Activated CD8-positive, alpha-beta T cell treated with anti-CD3 and anti-CD28 coated beads, Interleukin-2, amount 10 ng/mL, durations not matched to agents 7 days and 5 days (primary cell): ENCODE measurements at regions not wholly inside any gene's neighbourhood (a gene's known extent, or its start where the extent isn't known, plus 50 kb on each side); places are given as distances from the start of the nearest gene placed in this dataset.

Experiments used
- ATAC-seq: fragments of 150-1000 bp; cut with Tn5 transposase; one replicate; pipeline ENCODE4 v1.10.0; 2021; ENCODE audit warnings: moderate library complexity
- CTCF ChIA-PET: fragments of 350-600 bp; sonication (Branson Sonifier 250); formaldehyde crosslinking; loops from one replicate; lab custom pipeline; 2021; ENCODE audit warnings: antibody characterized with exemption; lab: Charles Lee
- POLR2A ChIA-PET: fragments of 350-600 bp; sonication (Branson Sonifier 250); formaldehyde crosslinking; loops from one replicate; lab custom pipeline; 2021; ENCODE audit warnings: antibody characterized with exemption; lab: Charles Lee
- DNase-seq: peaks from one replicate; pipeline ENCODE4 v3.0.0-alpha.2; 2020
- H3K27ac Mint-ChIP-seq: one replicate; pipeline ENCODE4 v1.8.0; 2021; ENCODE audit warnings: mild to moderate bottlenecking, mixed read lengths
- H3K27me3 Mint-ChIP-seq: one replicate; pipeline ENCODE4 v1.8.0; 2021; ENCODE audit warnings: low read depth, mixed read lengths
- H3K36me3 Mint-ChIP-seq: one replicate; pipeline ENCODE4 v1.8.0; 2021; ENCODE audit warnings: low read depth, mixed read lengths
- H3K4me1 Mint-ChIP-seq: one replicate; pipeline ENCODE4 v1.8.0; 2021; ENCODE audit warnings: low read depth, mixed read lengths
- H3K4me3 Mint-ChIP-seq: one replicate; pipeline ENCODE4 v1.8.0; 2021; ENCODE audit warnings: mild to moderate bottlenecking, mixed read lengths
- H3K9me3 Mint-ChIP-seq: one replicate; pipeline ENCODE4 v1.8.0; 2022; ENCODE audit warnings: mixed read lengths; ENCODE audit not compliant: insufficient read depth

- Mint-ChIP-seq H3K4me3 (no peak overlapping the region), H3K4me1 (no peaks in the 10 kb centered on the region), H3K27me3 (no peaks in the 10 kb centered on the region), H3K9me3 (peaks cover 6% of the 10 kb centered on the region), H3K27ac (no peak overlapping the region), H3K36me3 (no peaks in the 10 kb centered on the region)
- DNase-seq = no peak
- CTCF ChIA-PET = no interaction called here
- POLR2A ChIA-PET = no interaction called here
- ATAC-seq = no peak
Measured at GRCh38 chr1:81115422-81115821, 685.3 kb upstream of the ADGRL2 start.

DNA sequence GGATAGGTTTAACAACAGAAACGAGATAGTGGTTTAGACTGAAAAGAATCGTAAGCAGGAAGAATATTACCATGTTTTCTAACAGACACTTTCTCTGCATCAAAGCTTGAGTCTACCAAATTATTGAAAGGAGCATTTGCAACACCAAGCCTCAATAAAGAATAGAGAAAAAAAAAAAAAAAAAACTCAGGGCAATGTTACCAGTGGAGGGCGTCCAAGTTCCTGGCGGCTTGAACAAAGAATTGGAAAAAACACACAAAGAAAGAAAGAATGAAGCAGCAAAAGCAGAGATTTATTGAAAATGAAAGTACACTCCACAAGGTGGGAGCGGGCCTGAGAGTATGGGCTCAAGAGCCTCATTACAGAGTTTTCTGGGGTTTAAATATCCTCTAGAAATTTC lies 686.5 kb upstream of the ADGRL2 start:
- Mint-ChIP-seq H3K4me1 (no peaks in the 10 kb centered on the region), H3K27ac (no peak overlapping the region), H3K27me3 (no peaks in the 10 kb centered on the region), H3K9me3 (peaks cover 9% of the 10 kb centered on the region), H3K4me3 (no peak overlapping the region), H3K36me3 (no peaks in the 10 kb centered on the region)
- ChIA-PET POLR2A (no interaction called here), CTCF (no interaction called here)
- ATAC-seq (no peak), DNase-seq (no peak)

- no peaks in the 10 kb centered on the region for H3K4me1 Mint-ChIP-seq
- CTCF ChIA-PET = no interaction called here
- no peak for ATAC-seq
Measured at GRCh38 chr1:81113688-81114087, 687.0 kb upstream of the ADGRL2 start.

GRCh38 chr1:81111818-81112217 lies 688.9 kb upstream of the ADGRL2 start:
- H3K27ac Mint-ChIP-seq = no peak overlapping the region
- H3K27me3 Mint-ChIP-seq = no peaks in the 10 kb centered on the region
- H3K4me3 Mint-ChIP-seq = no peak overlapping the region
- peaks cover 14% of the 10 kb centered on the region for H3K9me3 Mint-ChIP-seq
- POLR2A ChIA-PET = no interaction called here
- no peaks in the 10 kb centered on the region for H3K4me1 Mint-ChIP-seq
- CTCF ChIA-PET = no interaction called here
- ATAC-seq (no peak), DNase-seq (no peak)
- no peaks in the 10 kb centered on the region for H3K36me3 Mint-ChIP-seq

More at GRCh38 chr1:81113688-81114087, 687.0 kb upstream of the ADGRL2 start:
- H3K36me3 Mint-ChIP-seq = no peaks in the 10 kb centered on the region
- no peak for DNase-seq
- POLR2A ChIA-PET = no interaction called here
- no peak overlapping the region for H3K4me3 Mint-ChIP-seq
- peaks cover 6% of the 10 kb centered on the region for H3K9me3 Mint-ChIP-seq
- no peaks in the 10 kb centered on the region for H3K27me3 Mint-ChIP-seq
- H3K27ac Mint-ChIP-seq = no peak overlapping the region

DNA sequence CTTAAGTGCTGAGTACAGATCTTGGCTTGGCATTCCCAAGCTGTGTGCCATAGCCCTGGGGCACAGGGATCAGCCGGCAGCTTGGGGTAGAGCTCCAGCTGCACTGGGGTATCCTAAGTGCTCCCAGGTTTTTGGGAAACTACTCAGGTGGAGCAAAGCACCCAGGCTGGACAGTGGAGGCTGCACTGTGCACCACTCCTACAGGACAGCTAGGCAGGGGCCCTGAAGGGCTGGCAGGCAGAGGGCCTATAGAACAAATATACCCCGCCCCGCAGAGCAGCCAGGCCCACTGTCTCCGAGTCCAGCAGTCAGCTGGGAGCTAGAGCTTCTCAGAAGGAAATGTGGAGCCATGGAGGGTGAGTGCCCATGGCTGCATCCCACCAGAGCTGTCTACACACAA lies 691.7 kb upstream of the ADGRL2 start:
- Mint-ChIP-seq H3K27me3 (no peaks in the 10 kb centered on the region), H3K27ac (no peak overlapping the region), H3K36me3 (no peaks in the 10 kb centered on the region), H3K9me3 (peaks cover 14% of the 10 kb centered on the region), H3K4me3 (no peak overlapping the region), H3K4me1 (no peaks in the 10 kb centered on the region)
- ATAC-seq (no peak), DNase-seq (no peak)
- CTCF ChIA-PET = no interaction called here
- POLR2A ChIA-PET = no interaction called here

DNA sequence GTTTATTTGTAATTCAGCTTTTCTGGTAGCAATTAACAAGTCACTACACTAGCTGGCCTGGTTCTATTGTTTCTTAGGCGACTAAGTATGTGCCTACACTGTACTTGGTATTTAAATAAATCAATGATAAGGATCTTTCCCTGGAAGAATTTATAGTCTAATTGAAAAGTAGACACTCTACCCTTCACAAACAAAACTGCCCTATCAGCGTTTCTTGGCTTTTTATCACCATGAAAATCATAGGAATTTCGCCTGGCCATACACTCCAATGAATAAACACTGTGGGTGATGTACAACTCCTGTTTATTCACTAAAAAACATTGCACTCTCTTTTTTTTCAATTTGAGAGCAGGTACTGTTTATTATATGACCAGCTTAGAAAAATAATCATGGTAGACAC lies 702.9 kb upstream of the ADGRL2 start:
- Mint-ChIP-seq H3K4me1 (no peaks in the 10 kb centered on the region), H3K27me3 (no peaks in the 10 kb centered on the region), H3K9me3 (peaks cover 27% of the 10 kb centered on the region), H3K4me3 (no peak overlapping the region), H3K27ac (no peak overlapping the region), H3K36me3 (no peaks in the 10 kb centered on the region)
- no peak for ATAC-seq
- CTCF ChIA-PET = no interaction called here
- POLR2A ChIA-PET = no interaction called here
- no peak for DNase-seq

- no peak for ATAC-seq
- H3K27me3 Mint-ChIP-seq = no peaks in the 10 kb centered on the region
- no peak overlapping the region for H3K4me3 Mint-ChIP-seq
- no peak for DNase-seq
- no peaks in the 10 kb centered on the region for H3K4me1 Mint-ChIP-seq
- ChIA-PET POLR2A (no interaction called here), CTCF (no interaction called here)
- H3K36me3 Mint-ChIP-seq = no peaks in the 10 kb centered on the region
- peaks cover under 1% of the 10 kb centered on the region for H3K9me3 Mint-ChIP-seq
- no peak overlapping the region for H3K27ac Mint-ChIP-seq
Measured at GRCh38 chr1:81073580-81073979, 727.2 kb upstream of the ADGRL2 start.

DNA sequence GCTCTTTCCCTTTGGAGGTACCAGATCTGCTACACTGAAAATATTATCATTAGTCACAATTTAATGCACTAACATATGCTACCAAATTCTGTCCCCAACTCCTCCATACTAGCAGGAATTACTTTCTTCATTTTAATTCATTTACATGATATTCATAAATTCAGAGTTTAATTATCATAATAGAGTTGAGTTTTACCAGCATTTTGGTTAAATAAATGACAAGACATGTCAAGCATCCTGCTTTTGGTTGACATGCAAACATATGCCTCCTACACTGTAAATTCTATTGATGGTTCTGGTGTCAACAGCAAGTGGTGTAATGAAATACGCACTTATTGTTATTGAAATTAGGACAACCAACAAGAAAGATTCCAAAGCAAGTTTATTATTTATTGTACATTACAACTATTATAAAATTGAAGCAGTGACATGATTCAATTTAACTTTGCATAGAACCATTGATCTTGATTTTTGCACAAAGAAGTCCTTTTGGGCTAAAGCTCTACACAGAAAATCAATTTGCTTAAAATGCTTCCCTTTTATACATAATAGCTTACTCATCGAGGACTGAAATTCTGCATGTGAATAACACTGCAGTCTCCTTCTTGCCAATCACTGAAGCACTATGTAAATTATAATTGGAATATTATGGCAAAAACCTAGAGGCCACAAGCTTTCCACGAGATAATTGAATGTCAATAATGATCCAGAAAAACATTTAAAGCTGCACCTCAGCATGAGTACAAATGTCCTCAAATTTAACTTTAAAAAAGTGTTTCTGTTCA lies 728.6 kb upstream of the ADGRL2 start:
- H3K4me1 Mint-ChIP-seq = no peaks in the 10 kb centered on the region
- H3K9me3 Mint-ChIP-seq = peaks cover 4% of the 10 kb centered on the region
- ATAC-seq (no peak), DNase-seq (no peak)
- H3K27me3 Mint-ChIP-seq = no peaks in the 10 kb centered on the region
- no peak overlapping the region for H3K27ac Mint-ChIP-seq
- no peak overlapping the region for H3K4me3 Mint-ChIP-seq
- ChIA-PET CTCF (no interaction called here), POLR2A (no interaction called here)
- no peaks in the 10 kb centered on the region for H3K36me3 Mint-ChIP-seq

DNA sequence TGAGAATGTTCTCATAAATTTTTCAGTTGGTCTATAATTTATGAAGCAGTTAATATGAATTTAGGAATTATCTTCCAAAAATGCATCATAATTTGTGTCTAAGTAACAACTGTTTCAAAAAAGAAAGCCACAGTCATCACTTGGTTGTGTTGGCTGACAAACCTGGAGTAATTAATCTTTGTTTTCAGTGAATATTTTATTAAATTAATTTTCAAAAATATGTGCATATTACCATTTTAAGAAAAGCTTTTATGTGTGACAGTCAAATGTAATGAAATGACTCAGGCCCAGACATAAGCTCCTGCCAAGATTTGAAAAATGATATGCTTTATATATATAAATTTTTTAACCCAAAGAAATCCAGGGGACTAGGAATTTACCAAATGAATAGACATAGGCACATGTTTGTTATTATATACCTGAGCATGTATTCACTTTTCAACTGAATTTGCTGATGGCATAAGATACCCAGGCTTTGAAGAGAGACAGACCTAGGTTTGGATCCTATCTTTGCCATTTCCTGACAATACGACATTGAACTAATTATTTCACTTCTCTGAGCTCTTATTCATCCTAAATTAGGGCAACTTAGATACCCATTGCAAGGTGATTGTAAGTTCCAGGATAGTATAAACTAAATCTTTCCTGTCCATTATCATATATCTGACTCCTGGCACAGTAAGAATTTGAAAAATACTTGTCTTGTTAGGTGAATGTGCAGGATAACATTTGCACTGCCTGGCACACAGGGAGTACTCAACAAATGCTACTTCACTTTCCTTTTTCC lies 729.5 kb upstream of the ADGRL2 start:
- no peaks in the 10 kb centered on the region for H3K36me3 Mint-ChIP-seq
- no peak overlapping the region for H3K27ac Mint-ChIP-seq
- CTCF ChIA-PET = no interaction called here
- no peak overlapping the region for H3K4me3 Mint-ChIP-seq
- H3K27me3 Mint-ChIP-seq = no peaks in the 10 kb centered on the region
- DNase-seq (no peak), ATAC-seq (no peak)
- H3K4me1 Mint-ChIP-seq = no peaks in the 10 kb centered on the region
- H3K9me3 Mint-ChIP-seq = peaks cover 4% of the 10 kb centered on the region
- POLR2A ChIA-PET = no interaction called here

GRCh38 chr1:81069856-81070255 lies 730.9 kb upstream of the ADGRL2 start:
- Mint-ChIP-seq H3K27ac (no peak overlapping the region), H3K4me3 (no peak overlapping the region), H3K27me3 (no peaks in the 10 kb centered on the region), H3K9me3 (peaks cover 4% of the 10 kb centered on the region), H3K36me3 (no peaks in the 10 kb centered on the region), H3K4me1 (no peaks in the 10 kb centered on the region)
- POLR2A ChIA-PET = no interaction called here
- CTCF ChIA-PET = no interaction called here
- no peak for ATAC-seq
- DNase-seq = no peak

DNA sequence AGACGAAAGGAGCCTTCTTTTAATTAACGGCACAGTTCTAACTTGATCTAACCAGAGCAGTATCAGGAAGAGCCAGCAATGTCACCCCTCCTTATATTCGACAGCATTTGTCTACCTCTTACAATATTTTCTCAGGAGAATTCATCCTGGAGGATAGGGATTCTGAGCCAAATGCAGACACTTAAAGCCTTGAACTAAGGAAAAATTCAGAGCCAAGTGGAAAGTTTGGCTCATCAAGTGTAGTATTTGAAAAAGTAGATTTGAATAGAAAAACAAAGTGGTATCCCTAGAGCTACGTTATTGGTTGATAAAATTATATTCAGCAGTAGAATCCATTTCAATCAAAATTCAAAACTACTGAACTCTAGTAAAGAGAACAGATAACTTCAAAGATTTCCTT lies 732.0 kb upstream of the ADGRL2 start:
- no peak overlapping the region for H3K27ac Mint-ChIP-seq
- H3K27me3 Mint-ChIP-seq = no peaks in the 10 kb centered on the region
- no peaks in the 10 kb centered on the region for H3K36me3 Mint-ChIP-seq
- H3K9me3 Mint-ChIP-seq = peaks cover 4% of the 10 kb centered on the region
- ChIA-PET CTCF (no interaction called here), POLR2A (no interaction called here)
- no peak overlapping the region for H3K4me3 Mint-ChIP-seq
- H3K4me1 Mint-ChIP-seq = no peaks in the 10 kb centered on the region
- no peak for DNase-seq
- no peak for ATAC-seq

- CTCF ChIA-PET = no interaction called here
- POLR2A ChIA-PET = no interaction called here
Measured at GRCh38 chr1:81053826-81054225, 746.9 kb upstream of the ADGRL2 start.

More at GRCh38 chr1:81053826-81054225, 746.9 kb upstream of the ADGRL2 start:
- Mint-ChIP-seq H3K4me1 (no peaks in the 10 kb centered on the region), H3K27ac (no peak overlapping the region), H3K9me3 (peaks cover 6% of the 10 kb centered on the region), H3K27me3 (no peaks in the 10 kb centered on the region), H3K36me3 (no peaks in the 10 kb centered on the region), H3K4me3 (no peak overlapping the region)
- no peak for ATAC-seq
- no peak for DNase-seq
